CD4-positive, CD25-positive, alpha-beta regulatory T cell (primary cell): ENCODE measurements at regions not wholly inside any gene's neighbourhood (a gene's known extent, or its start where the extent isn't known, plus 50 kb on each side); places are given as distances from the start of the nearest gene placed in this dataset.

Experiments used
- ATAC-seq, 2 donors: fragments of 150-1000 bp; cut with Tn5 transposase; one replicate each; pipeline ENCODE4 v1.10.0; 2021; ENCODE audit warnings: low read depth in 2 of 2, moderate number of reproducible peaks in 2 of 2, moderate library complexity in 1 of 2
- DNase-seq, 3 donors: peaks; one replicate each; pipeline versions ENCODE4 v3.0.0 to v3.0.0-alpha.2; 2012 to 2022; ENCODE audit warnings: mixed read lengths in 1 of 3
- H3K27ac ChIP-seq: one replicate; pipeline ENCODE4 v1.7.0; 2013; ENCODE audit warnings: mild to moderate bottlenecking, low read length; ENCODE audit not compliant: insufficient read depth, poor library complexity, severe bottlenecking
- H3K27me3 ChIP-seq: one replicate; pipeline ENCODE4 v1.7.0; 2013; ENCODE audit warnings: low read length; ENCODE audit not compliant: control insufficient read depth, insufficient read depth
- H3K36me3 ChIP-seq: one replicate; pipeline ENCODE4 v1.7.0; 2013; ENCODE audit warnings: mild to moderate bottlenecking, low read length, moderate library complexity; ENCODE audit not compliant: control insufficient read depth, insufficient read depth
- H3K4me1 ChIP-seq: 2 replicates; pipeline ENCODE4 v1.7.0; 2013; ENCODE audit warnings: mild to moderate bottlenecking, low read length; ENCODE audit not compliant: insufficient read depth, control insufficient read depth, poor library complexity, severe bottlenecking
- H3K4me3 ChIP-seq: one replicate; pipeline ENCODE4 v1.7.0; 2013; ENCODE audit warnings: low read depth, mild to moderate bottlenecking, low read length, moderate library complexity
- H3K9me3 ChIP-seq, 2 experiments: 1 replicate in 1 of 2; 2 replicates in 1 of 2; pipeline ENCODE4 v1.7.0; 2013; ENCODE audit warnings: low read length in 2 of 2, mild to moderate bottlenecking in 1 of 2, moderate library complexity in 1 of 2; ENCODE audit not compliant: control insufficient read depth in 2 of 2
- H3K27ac Mint-ChIP-seq, 3 donors: one replicate each; pipeline ENCODE4 v1.8.0; 2020 to 2022; ENCODE audit warnings: mild to moderate bottlenecking in 3 of 3, mixed read lengths in 3 of 3, moderate library complexity in 2 of 3
- H3K27me3 Mint-ChIP-seq: one replicate; pipeline ENCODE4 v1.8.0; 2022; ENCODE audit warnings: mild to moderate bottlenecking, mixed read lengths
- H3K36me3 Mint-ChIP-seq: one replicate; pipeline ENCODE4 v1.8.0; 2020; ENCODE audit warnings: mixed read lengths
- H3K4me1 Mint-ChIP-seq, 4 donors: one replicate each; pipeline ENCODE4 v1.8.0; 2020 to 2022; ENCODE audit warnings: mixed read lengths in 4 of 4, mild to moderate bottlenecking in 1 of 4
- H3K4me3 Mint-ChIP-seq, 4 donors: one replicate each; pipeline ENCODE4 v1.8.0; 2020 to 2022; ENCODE audit warnings: mild to moderate bottlenecking in 4 of 4, mixed read lengths in 4 of 4, moderate library complexity in 3 of 4
- H3K9me3 Mint-ChIP-seq, 7 donors: one replicate each; pipeline ENCODE4 v1.8.0; 2020 to 2022; ENCODE audit warnings: mixed read lengths in 7 of 7, mild to moderate bottlenecking in 3 of 7, moderate library complexity in 2 of 7

DNA sequence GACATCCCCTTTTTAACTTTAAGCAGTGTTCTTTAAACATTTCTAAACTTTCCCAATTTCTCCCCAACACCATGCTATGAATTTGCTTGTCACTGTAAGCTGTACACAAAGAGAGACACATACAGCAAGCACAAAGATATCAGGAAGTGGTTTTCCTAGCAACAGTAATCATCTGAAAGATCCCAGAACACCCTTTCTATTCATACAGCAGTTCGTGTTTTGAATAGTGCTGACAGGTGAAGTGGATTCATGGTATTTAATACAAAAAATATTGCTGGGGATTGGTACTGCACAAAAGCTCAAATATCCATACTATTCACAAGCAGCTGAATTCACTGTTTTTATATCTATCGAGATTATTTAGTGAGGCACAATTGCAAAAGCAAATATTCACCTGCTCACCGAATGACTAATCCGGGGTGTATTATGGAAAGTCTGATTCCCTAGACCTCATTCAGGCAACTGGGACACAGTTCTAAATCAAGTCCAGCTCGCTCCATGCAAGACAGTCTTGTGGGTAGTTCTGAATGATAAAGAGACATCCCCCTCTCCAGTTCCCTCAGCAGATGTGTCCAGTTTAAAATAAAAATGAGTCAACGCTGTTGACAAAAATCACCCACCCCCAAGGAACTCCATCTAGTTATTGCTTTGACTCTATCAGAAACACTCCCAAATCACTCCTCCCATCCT lies 107.1 kb upstream of the TSHZ2 start:
- no peak for ATAC-seq
- Histone ChIP-seq H3K4me3 (no peak overlapping the region), H3K36me3 (no peaks in the 10 kb centered on the region), H3K9me3 (no peaks in the 10 kb centered on the region), H3K27ac (no peak overlapping the region), H3K4me1 (no peaks in the 10 kb centered on the region), H3K27me3 (peaks cover 2% of the 10 kb centered on the region)
- DNase-seq, result no peak
- H3K27me3 Mint-ChIP-seq, result peaks cover 17% of the 10 kb centered on the region
- peak overlapping the region in 1 of 3 donors; percentile 22 for H3K27ac Mint-ChIP-seq
- H3K9me3 Mint-ChIP-seq, result peaks cover 0 to 3% (median 0%) of the 10 kb centered on the region in 7 donors
- no peak overlapping the region for H3K4me3 Mint-ChIP-seq
- H3K36me3 Mint-ChIP-seq, result no peaks in the 10 kb centered on the region
- H3K4me1 Mint-ChIP-seq, result peaks cover 0 to 2% (median 0%) of the 10 kb centered on the region in 4 donors

DNA sequence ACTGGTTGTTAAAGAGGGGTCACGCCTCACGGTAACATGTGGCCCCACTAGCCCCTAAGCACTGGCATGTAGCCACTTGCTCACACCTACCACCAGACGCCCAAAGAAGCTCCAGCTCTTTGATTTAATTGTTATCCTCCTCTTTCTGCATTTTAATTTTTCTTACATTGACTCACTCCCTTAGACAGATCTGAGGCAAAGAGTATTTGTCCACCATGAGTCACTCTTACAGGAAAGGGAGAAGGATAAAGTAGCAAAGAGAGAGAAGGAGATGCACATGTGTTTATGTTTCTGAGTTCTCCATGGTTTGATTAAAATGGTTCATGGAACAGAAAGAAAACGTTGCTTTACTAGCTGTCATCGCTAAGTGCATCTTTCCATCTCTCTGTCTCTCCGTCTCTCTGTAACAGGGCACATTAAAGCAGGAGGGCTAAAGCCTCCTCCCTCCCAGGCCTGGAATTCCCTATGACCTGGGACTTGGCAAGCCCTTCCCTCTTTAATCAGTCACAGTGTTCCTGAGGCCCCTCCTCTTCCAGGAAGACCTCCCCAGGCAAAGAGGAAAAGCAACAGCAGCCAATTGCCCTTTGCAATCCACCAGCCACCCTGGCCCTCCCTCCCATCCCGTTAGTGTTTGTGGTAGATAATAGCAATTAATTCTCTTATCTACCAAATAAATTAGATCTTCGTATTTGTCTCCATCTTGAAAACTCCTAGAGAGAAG lies 112.8 kb upstream of the TSHZ2 start:
- H3K9me3 Mint-ChIP-seq, result peaks cover 0 to 3% (median 1%) of the 10 kb centered on the region in 7 donors
- no peaks in the 10 kb centered on the region for H3K4me1 ChIP-seq
- H3K36me3 ChIP-seq, result no peaks in the 10 kb centered on the region
- peaks cover 2% of the 10 kb centered on the region for H3K27me3 ChIP-seq
- H3K36me3 Mint-ChIP-seq, result no peaks in the 10 kb centered on the region
- no peak for ATAC-seq
- H3K27ac Mint-ChIP-seq, result no peak overlapping the region
- H3K4me1 Mint-ChIP-seq, result no peaks in the 10 kb centered on the region
- H3K4me3 ChIP-seq, result no peak overlapping the region
- no peak overlapping the region for H3K27ac ChIP-seq
- DNase-seq, result no peak
- no peaks in the 10 kb centered on the region for H3K9me3 ChIP-seq
- H3K4me3 Mint-ChIP-seq, result no peak overlapping the region
- peaks cover 24% of the 10 kb centered on the region for H3K27me3 Mint-ChIP-seq

DNA sequence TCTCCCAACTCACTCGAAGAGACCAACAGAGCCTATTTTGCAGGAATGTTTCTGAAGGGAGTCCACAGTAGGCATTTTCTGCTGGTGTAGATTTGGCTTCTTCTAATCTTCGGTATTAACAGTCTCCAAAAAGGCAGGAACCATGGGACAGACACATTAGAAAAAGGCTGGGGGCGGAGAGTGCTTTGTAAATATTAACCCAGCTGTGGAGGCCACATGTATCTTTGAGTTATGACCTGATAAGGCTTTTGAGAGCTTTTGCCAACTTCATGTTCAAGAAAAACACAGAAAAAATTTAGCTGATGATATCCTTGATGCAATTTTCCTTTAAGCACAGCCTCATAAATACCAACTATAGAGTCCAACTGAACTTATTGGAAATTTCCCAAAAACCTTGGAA lies 119.4 kb upstream of the TSHZ2 start:
- Mint-ChIP-seq H3K27ac (no peak overlapping the region), H3K9me3 (peaks cover 0 to 2% (median 0%) of the 10 kb centered on the region in 7 donors), H3K4me1 (no peaks in the 10 kb centered on the region), H3K27me3 (peaks cover 5% of the 10 kb centered on the region), H3K4me3 (no peak overlapping the region), H3K36me3 (no peaks in the 10 kb centered on the region)
- ATAC-seq (no peak), DNase-seq (no peak)
- H3K27me3 ChIP-seq, result no peaks in the 10 kb centered on the region
- H3K36me3 ChIP-seq, result no peaks in the 10 kb centered on the region
- H3K4me3 ChIP-seq, result no peak overlapping the region
- no peaks in the 10 kb centered on the region for H3K9me3 ChIP-seq
- H3K27ac ChIP-seq, result no peak overlapping the region
- H3K4me1 ChIP-seq, result no peaks in the 10 kb centered on the region

DNA sequence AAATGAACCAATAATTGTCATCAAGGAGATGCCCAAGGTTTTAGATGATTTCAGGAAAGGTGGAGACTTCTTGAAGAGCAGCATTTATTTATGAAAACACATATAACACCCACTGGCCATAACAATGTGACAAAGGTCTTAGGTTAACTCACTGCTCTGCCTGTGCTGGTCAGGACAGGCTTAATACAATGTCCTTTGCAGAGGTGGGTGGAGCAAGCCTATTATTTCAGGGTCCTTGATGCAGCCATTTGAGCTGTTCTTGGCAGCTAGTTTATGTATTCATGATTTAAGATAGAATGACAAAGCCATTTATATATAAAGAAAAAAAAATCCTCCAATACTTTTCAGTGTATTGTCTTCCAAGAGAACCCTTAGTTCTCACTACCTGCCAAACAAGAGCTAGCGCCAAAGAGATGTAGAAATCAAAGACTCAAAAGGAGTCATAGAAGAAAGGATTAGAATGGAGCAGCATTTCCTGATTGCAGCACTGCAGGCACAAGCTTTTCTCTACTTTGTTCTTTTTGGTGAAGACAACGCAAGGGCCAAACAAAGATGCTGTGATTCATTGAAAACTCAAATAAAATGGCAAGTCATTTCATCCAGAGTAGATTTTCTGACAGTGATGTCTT lies 124.3 kb upstream of the TSHZ2 start:
- DNase-seq, result no peak
- no peaks in the 10 kb centered on the region for H3K4me1 ChIP-seq
- no peak for ATAC-seq
- Mint-ChIP-seq H3K9me3 (peaks cover 0 to 2% (median 0%) of the 10 kb centered on the region in 7 donors), H3K4me3 (no peak overlapping the region), H3K27ac (no peak overlapping the region), H3K4me1 (peaks cover 0 to 10% (median 2%) of the 10 kb centered on the region in 4 donors), H3K36me3 (no peaks in the 10 kb centered on the region), H3K27me3 (peaks cover 4% of the 10 kb centered on the region)
- no peak overlapping the region for H3K27ac ChIP-seq
- H3K9me3 ChIP-seq, result no peaks in the 10 kb centered on the region
- H3K36me3 ChIP-seq, result no peaks in the 10 kb centered on the region
- H3K27me3 ChIP-seq, result peaks cover 2% of the 10 kb centered on the region
- no peak overlapping the region for H3K4me3 ChIP-seq

DNA sequence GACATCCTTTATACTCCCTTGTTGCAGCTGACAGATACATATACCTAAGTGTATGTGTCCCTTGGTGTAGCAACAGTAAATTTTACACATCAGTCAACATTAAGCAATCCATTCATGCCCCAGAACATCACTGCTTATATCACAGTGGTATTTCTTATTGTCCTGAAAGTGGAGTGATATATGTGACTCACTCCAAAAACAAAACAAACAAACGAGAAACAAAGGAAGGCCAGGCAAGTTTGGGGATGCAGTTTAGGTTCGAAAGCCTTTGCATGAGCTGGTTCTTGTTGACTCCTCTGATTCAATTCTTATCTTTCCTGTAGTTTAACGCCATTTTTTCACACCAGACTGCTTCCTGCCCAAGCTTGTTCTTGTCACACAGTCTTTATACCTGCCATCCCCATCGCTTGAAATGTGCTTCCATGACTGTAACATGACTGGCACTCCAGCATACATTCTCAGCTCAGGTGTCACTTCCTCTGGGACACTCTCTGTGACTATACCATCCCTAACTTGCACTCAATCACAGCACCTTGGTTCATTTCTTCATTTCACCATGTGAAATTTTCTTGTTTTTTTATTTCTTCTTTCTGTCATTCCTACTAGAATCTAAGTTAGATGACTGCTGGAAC lies 125.0 kb upstream of the TSHZ2 start:
- Mint-ChIP-seq H3K27me3 (peaks cover 4% of the 10 kb centered on the region), H3K27ac (no peak overlapping the region), H3K36me3 (no peaks in the 10 kb centered on the region)

DNA sequence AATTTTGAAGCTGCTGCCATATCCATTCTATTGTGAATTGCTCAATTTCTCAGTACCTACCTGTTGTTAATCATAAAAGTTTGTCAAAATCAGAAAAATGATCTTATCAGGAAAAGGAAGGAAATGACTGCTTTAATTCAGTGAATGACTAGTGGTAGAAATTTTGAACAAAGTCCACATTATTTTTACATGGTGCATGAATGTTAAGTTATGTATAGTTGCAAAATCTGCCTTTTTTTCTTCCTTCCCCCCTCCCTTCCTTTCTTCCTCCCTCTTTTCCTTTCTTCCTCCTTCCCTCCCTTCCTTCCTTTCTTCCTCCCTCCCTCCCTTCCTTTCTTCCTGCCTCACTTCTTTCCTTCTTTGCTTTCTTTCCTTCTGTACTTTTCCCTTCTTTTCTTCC lies 127.1 kb upstream of the TSHZ2 start:
- Histone ChIP-seq H3K4me3 (no peak overlapping the region), H3K9me3 (no peaks in the 10 kb centered on the region), H3K27me3 (peaks cover 2% of the 10 kb centered on the region), H3K4me1 (no peaks in the 10 kb centered on the region), H3K27ac (no peak overlapping the region), H3K36me3 (no peaks in the 10 kb centered on the region)
- Mint-ChIP-seq H3K9me3 (no peaks in the 10 kb centered on the region), H3K4me1 (peaks cover 0 to 10% (median 2%) of the 10 kb centered on the region in 4 donors), H3K27me3 (peaks cover 4% of the 10 kb centered on the region), H3K27ac (no peak overlapping the region), H3K4me3 (no peak overlapping the region), H3K36me3 (no peaks in the 10 kb centered on the region)
- DNase-seq, result no peak
- ATAC-seq, result no peak

More for the DNA sequence above, 125.0 kb upstream of the TSHZ2 start:
- ATAC-seq (no peak), DNase-seq (no peak)
- peaks cover 0 to 10% (median 2%) of the 10 kb centered on the region in 4 donors for H3K4me1 Mint-ChIP-seq
- no peak overlapping the region for H3K4me3 Mint-ChIP-seq
- no peaks in the 10 kb centered on the region for H3K9me3 ChIP-seq
- H3K36me3 ChIP-seq, result no peaks in the 10 kb centered on the region
- peaks cover 0 to 2% (median 0%) of the 10 kb centered on the region in 7 donors for H3K9me3 Mint-ChIP-seq
- no peak overlapping the region for H3K27ac ChIP-seq
- peaks cover 2% of the 10 kb centered on the region for H3K27me3 ChIP-seq
- no peak overlapping the region for H3K4me3 ChIP-seq
- H3K4me1 ChIP-seq, result no peaks in the 10 kb centered on the region

DNA sequence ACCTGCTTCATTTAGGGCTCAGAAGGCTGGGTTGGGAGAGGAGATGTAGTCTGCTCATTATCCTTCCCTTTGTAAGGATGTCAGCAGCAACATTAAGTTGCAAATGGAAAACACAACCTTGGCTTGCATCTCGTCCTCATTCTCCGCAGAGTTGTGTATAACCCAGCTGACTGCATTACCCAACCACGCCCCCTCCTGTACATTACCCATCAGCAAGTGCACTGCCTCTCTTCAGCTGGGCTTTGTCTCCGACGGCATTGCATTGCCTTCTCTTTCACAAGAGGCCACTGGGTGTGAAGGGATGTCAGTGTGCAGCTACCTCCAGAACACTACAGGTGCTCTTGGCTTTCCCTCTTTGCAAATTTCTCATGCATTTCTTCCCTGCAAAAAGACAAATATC lies 128.7 kb upstream of the TSHZ2 start:
- no peak overlapping the region for H3K27ac Mint-ChIP-seq
- peaks cover 0 to 10% (median 2%) of the 10 kb centered on the region in 4 donors for H3K4me1 Mint-ChIP-seq
- Histone ChIP-seq H3K36me3 (no peaks in the 10 kb centered on the region), H3K27me3 (peaks cover 2% of the 10 kb centered on the region), H3K4me3 (no peak overlapping the region), H3K9me3 (no peaks in the 10 kb centered on the region), H3K27ac (no peak overlapping the region), H3K4me1 (no peaks in the 10 kb centered on the region)
- H3K36me3 Mint-ChIP-seq, result no peaks in the 10 kb centered on the region
- H3K9me3 Mint-ChIP-seq, result peaks cover 0 to 2% (median 0%) of the 10 kb centered on the region in 7 donors
- ATAC-seq, result no peak
- no peak for DNase-seq
- H3K27me3 Mint-ChIP-seq, result peaks cover 5% of the 10 kb centered on the region
- H3K4me3 Mint-ChIP-seq, result no peak overlapping the region
